ENCODE measurements at regions not wholly inside any gene's neighbourhood (a gene's known extent, or its start where the extent isn't known, plus 50 kb on each side); places are given as distances from the start of the nearest gene placed in this dataset.

GRCh38 chr2:124995185-124995912 lies 970.3 kb downstream of the CNTNAP5 start:
- no peaks in the 10 kb centered on the region for H4K20me1 ChIP-seq (ENCODE audit: control insufficient read depth, extremely low read depth, insufficient read depth, low read length)
- no peak for DNase-seq (ENCODE audit: low read depth in 2 of 2)
- H3K4me3 ChIP-seq (replicated peaks in 1 of 4; ENCODE audit: control extremely low read depth in 1 of 4, insufficient read depth in 1 of 4, low read depth in 3 of 4, low read length in 4 of 4), result no peak overlapping the region
- H3K4me1 ChIP-seq (ENCODE audit: control insufficient read depth, extremely low read depth, insufficient read depth, low read length), result no peaks in the 10 kb centered on the region
- H3K9ac ChIP-seq (ENCODE audit: insufficient read depth, low read length), result no peak overlapping the region
- H3K36me3 ChIP-seq (ENCODE audit: control insufficient read depth, insufficient read depth, low read length), result no peaks in the 10 kb centered on the region
- no peaks in the 10 kb centered on the region for H3K79me2 ChIP-seq (ENCODE audit: control insufficient read depth, insufficient read depth, low read length)
- H3K9me3 ChIP-seq (ENCODE audit: control insufficient read depth, insufficient read depth, low read depth, low read length), result no peaks in the 10 kb centered on the region
- H3K27ac ChIP-seq (ENCODE audit: insufficient read depth, low read length), result no peak overlapping the region
- no peaks in the 10 kb centered on the region for H3K27me3 ChIP-seq (ENCODE audit: control insufficient read depth, insufficient read depth, low read length)
- TF ChIP-seq EZH2 (IDR thresholded peaks at IDR 0.05; ENCODE audit: low read length, missing control alignments) (no peak), CTCF (conservative IDR thresholded peaks at IDR 0.05 in 1 of 2, IDR thresholded peaks at IDR 0.05 in 1 of 2; ENCODE audit: low read depth in 1 of 2, low read length in 2 of 2) (no peak)
- no peak overlapping the region for H3K4me2 ChIP-seq (ENCODE audit: extremely low read depth, insufficient read depth, low read length)
- no peak overlapping the region for H2AFZ ChIP-seq (ENCODE audit: low read length)

- TF ChIP-seq EZH2 (IDR thresholded peaks at IDR 0.05; ENCODE audit: low read length, missing control alignments) (no peak), CTCF (conservative IDR thresholded peaks at IDR 0.05 in 1 of 2, IDR thresholded peaks at IDR 0.05 in 1 of 2; ENCODE audit: low read depth in 1 of 2, low read length in 2 of 2) (no peak)
- no peaks in the 10 kb centered on the region for H3K36me3 ChIP-seq (ENCODE audit: control insufficient read depth, insufficient read depth, low read length)
- no peak overlapping the region for H3K9ac ChIP-seq (ENCODE audit: insufficient read depth, low read length)
- no peaks in the 10 kb centered on the region for H4K20me1 ChIP-seq (ENCODE audit: control insufficient read depth, extremely low read depth, insufficient read depth, low read length)
- H3K9me3 ChIP-seq (ENCODE audit: control insufficient read depth, insufficient read depth, low read depth, low read length), result no peaks in the 10 kb centered on the region
- no peak for DNase-seq (ENCODE audit: low read depth in 2 of 2)
- H3K4me2 ChIP-seq (ENCODE audit: extremely low read depth, insufficient read depth, low read length), result no peak overlapping the region
- H2AFZ ChIP-seq (ENCODE audit: low read length), result no peak overlapping the region
- no peak overlapping the region for H3K4me3 ChIP-seq (replicated peaks in 1 of 4; ENCODE audit: control extremely low read depth in 1 of 4, insufficient read depth in 1 of 4, low read depth in 3 of 4, low read length in 4 of 4)
- H3K27ac ChIP-seq (ENCODE audit: insufficient read depth, low read length), result no peak overlapping the region
- H3K4me1 ChIP-seq (ENCODE audit: control insufficient read depth, extremely low read depth, insufficient read depth, low read length), result no peaks in the 10 kb centered on the region
- no peaks in the 10 kb centered on the region for H3K79me2 ChIP-seq (ENCODE audit: control insufficient read depth, insufficient read depth, low read length)
- H3K27me3 ChIP-seq (ENCODE audit: control insufficient read depth, insufficient read depth, low read length), result no peaks in the 10 kb centered on the region
Measured at GRCh38 chr2:124996406-124996805, 971.3 kb downstream of the CNTNAP5 start.

- no peaks in the 10 kb centered on the region for H4K20me1 ChIP-seq (ENCODE audit: control insufficient read depth, extremely low read depth, insufficient read depth, low read length)
- TF ChIP-seq EZH2 (IDR thresholded peaks at IDR 0.05; ENCODE audit: low read length, missing control alignments), result no peak
- TF ChIP-seq CTCF (conservative IDR thresholded peaks at IDR 0.05 in 1 of 2, IDR thresholded peaks at IDR 0.05 in 1 of 2; ENCODE audit: low read depth in 1 of 2, low read length in 2 of 2), result no peak
- no peak overlapping the region for H2AFZ ChIP-seq (ENCODE audit: low read length)
- no peaks in the 10 kb centered on the region for H3K27me3 ChIP-seq (ENCODE audit: control insufficient read depth, insufficient read depth, low read length)
- no peaks in the 10 kb centered on the region for H3K79me2 ChIP-seq (ENCODE audit: control insufficient read depth, insufficient read depth, low read length)
- no peak overlapping the region for H3K27ac ChIP-seq (ENCODE audit: insufficient read depth, low read length)
- H3K4me2 ChIP-seq (ENCODE audit: extremely low read depth, insufficient read depth, low read length), result no peak overlapping the region
- H3K4me1 ChIP-seq (ENCODE audit: control insufficient read depth, extremely low read depth, insufficient read depth, low read length), result no peaks in the 10 kb centered on the region
- H3K9ac ChIP-seq (ENCODE audit: insufficient read depth, low read length), result no peak overlapping the region
- no peaks in the 10 kb centered on the region for H3K36me3 ChIP-seq (ENCODE audit: control insufficient read depth, insufficient read depth, low read length)
- no peaks in the 10 kb centered on the region for H3K9me3 ChIP-seq (ENCODE audit: control insufficient read depth, insufficient read depth, low read depth, low read length)
- H3K4me3 ChIP-seq (replicated peaks in 1 of 4; ENCODE audit: control extremely low read depth in 1 of 4, insufficient read depth in 1 of 4, low read depth in 3 of 4, low read length in 4 of 4), result no peak overlapping the region
- DNase-seq (ENCODE audit: low read depth in 2 of 2), result no peak
Measured at GRCh38 chr2:124999906-125000305, 974.8 kb downstream of the CNTNAP5 start.

Measured in fibroblast of lung (primary cell).